ENCODE measurements at regions not wholly inside any gene's neighbourhood (a gene's known extent, or its start where the extent isn't known, plus 50 kb on each side); places are given as distances from the start of the nearest gene placed in this dataset.

DNA sequence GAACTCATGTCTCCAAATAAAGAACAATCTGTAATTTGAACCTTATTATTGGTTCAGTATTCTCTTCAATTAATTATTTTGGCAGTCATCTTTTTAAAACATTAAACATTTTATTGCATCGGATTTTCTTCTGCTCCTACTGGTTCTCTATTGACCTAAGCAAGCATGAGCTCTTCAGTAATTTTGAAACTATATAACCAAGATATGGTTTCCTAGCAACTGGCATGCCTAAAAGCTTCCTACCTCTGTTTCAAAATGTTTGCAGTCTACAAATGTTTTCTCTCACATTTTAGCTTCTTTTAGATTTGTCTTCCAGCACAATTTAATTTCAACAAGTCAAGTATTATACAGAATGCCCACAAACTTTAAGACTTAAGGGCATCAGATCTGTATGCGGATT is 371.3 kb downstream of the GPM6A start:
- DNase-seq (ENCODE audit: low spot score) = no peak

DNA sequence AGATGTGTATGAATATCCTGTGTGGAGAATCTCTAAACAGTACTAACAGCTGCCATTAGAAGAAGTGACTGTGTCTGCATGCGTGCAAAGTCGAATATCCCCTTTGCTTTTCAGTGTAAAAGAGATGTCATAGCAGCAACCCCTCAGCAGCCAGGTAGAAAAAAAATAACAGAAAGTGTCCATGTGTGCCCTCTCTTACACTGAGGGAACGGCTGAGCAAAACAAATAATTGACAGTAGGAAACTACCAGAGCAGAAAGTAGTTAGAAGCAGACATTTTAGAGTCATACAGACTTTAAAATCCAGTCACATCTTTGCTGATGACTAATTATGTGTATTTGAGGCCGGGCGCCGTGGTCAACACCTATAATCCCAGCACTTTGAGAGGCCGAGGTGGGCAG is 370.8 kb downstream of the GPM6A start:
- no peak for DNase-seq (ENCODE audit: low spot score)

DNA sequence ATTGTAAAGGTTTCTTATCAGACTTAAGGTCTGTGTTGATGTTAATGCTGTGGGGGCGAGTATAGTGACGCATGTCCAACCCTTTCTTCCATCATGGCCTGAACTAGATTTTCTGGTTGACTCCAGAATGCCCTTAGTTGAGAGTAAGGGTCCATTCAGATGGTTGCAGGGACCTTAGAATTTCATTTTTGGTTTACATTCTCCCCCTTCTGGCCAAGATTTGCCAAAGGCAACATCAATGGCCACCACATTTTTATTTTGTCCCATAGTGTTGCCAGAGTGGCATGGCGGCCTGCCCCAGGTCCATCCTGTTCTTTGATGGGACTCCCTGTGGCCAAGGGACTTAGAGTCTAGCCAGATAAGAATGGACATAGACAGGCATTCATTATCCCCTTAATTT is 368.5 kb downstream of the GPM6A start:
- DNase-seq (ENCODE audit: low spot score) = no peak

DNA sequence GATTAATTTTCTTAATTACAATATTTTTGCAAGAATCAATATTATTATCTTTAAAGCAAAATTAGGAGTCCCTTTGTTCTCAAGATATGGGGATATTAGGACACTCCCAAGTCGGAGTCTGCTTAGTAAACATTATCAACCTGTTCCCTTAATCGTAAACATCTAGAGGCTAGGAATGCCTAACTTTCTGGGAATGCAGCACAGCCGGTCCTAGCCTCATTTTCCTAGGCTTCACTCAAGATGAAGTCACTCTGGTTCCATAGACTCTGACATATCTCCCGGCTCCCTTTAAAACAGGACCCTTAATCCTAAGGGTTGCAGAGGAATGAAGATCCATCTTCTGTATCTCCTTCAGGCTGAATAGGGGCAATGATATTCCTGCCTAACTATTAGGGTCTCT is 367.6 kb downstream of the GPM6A start:
- DNase-seq (ENCODE audit: low spot score) = no peak

DNA sequence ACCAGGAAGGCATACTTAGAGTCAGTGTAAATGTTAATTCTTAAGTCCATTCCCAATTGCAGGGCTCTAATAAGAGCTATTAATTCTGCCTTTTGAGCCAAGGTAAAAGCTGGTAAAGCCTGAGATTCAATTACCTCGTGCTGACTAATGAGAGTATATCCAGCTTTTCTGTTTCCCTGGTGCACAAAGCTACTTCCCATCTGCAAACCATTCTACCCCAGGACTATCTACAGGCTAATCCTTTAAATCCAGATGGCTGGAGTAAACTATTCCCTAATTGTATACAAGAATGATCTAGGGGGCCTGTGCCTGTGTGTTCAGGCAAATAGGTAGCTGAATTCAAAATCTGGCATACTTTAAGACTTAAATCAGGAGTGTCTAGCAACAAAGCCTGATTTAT is 365.0 kb downstream of the GPM6A start:
- DNase-seq (ENCODE audit: low spot score) = no peak

DNA sequence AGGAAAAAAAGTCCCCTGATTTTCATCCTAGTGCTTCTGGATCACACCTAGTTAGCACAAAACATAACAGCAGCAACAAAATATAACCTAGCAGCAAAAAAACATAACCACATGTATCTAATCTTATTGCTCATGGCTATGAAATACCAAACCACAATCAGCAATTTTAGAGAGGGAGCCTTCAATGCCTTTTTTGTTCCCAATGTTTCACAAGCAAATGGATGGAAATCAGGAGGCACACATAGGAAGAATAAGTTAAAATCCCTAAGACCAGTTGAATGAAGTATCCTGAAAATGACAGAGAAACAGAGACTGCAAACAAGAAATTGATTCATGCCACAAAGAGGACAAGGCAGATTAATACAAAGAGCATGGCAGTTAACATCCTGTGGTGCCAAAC is 361.6 kb downstream of the GPM6A start:
- DNase-seq (ENCODE audit: low spot score) = no peak

DNA sequence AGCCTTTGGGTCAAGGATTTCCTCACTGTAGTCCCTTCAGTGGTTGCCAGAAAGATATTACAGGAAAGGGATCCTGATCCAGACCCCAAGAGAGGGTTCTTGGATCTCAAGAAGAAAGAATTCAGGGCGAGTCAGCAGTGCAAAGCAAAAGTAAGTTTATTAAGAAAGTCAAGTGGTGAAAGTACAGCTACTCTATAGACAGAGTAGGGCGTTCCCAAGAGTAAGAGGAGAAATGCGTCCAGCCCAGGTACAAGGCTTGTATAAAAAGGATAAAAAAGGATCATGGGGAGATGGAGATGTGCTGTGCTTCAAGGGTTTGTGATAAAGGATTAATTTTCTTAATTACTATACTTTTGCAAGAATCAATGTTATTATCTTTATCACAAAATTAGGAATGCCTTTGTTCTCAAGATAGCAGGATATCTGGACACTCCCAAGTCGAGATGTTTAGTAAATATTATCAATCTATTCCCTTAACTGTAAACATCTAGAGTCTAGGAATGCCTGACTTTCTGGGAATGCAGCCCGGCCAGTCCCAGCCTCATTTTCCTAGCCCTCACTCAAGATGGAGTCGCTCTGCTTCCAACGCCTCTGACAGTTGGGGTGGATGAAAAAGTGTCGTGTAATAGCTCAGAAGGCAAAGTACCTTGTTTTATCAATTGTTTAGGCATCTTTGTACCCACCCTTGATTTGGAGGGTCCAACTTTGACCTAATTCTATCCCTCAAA is 360.7 kb downstream of the GPM6A start:
- no peak for DNase-seq (ENCODE audit: low spot score)

DNA sequence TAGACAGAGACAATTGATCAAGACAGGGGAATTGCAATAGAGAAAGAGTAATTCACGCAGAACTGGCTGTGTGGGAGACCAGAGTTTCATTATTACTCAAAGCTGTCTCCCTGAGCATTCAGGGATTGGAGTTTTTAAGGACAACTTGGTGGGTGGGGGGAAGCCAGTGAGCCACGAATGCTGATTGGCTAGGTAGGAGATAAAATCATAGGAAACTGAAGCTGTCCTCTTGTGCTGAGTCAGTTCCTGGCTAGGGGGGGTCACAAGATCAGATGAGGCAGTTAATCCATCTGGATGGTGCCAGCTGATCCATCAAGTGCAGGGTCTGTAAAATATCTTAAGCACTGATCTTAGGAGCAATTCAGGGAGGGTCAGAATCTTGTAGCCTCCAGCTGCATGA is 358.6 kb downstream of the GPM6A start:
- DNase-seq (ENCODE audit: low spot score) = no peak

DNA sequence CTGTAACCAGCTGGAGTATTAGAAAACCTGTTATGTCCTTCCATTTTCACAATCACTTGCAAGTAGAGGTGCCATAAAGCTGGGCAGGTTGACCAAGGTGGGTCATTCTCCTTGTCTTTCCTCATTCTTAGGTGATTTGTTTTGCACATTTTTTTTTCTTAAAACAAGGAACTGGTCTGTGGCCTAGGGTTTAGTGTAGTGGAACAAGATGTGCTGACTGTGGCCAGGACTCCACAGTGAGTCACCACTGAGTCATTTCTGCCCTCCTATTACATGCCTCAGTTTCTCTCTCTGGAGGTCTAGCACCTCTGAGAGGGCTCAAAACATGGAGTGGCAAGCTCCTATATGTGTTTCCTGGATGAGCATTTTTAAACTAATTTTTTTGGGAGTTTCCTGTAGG is 355.9 kb downstream of the GPM6A start:
- no peak for DNase-seq (ENCODE audit: low spot score)

DNA sequence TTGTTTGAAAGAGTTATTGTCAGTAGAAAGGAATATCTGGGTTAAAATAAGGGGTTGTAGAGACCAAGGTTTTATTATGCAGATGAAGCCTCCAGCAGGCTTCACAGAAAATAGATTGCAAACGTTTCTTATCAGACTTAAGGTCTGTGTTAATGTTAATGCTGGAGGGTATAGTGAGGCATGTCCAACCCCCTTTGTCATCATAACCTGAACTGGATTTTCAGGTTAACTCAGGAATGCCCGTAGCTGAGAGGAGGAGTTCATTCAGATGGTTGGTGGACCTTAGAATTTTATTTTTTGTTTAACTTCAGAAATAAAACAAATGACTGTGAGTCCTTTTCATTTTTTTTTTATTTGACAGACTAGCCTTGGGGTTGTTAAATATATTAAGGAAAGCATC is 354.1 kb downstream of the GPM6A start:
- DNase-seq (ENCODE audit: low spot score) = no peak

DNA sequence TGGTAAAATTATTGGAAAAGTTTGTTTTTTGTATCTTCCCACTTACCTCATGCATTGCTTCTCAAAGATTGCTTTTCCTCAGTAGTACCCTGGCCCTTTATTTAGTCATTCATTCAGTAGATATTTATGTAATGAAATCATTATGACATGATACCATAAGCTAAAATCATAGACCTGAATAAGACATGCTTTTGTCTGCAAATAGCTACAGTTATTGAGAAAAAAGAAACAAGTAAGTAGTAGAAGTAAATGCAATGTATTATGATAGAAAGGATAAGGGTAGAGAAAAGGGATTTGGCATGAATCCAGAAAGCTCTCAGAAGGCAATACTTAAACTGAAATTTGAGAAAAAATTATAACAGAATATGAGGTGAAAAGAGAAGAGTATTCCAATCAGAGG is 352.5 kb downstream of the GPM6A start:
- no peak for DNase-seq (ENCODE audit: low spot score)

DNA sequence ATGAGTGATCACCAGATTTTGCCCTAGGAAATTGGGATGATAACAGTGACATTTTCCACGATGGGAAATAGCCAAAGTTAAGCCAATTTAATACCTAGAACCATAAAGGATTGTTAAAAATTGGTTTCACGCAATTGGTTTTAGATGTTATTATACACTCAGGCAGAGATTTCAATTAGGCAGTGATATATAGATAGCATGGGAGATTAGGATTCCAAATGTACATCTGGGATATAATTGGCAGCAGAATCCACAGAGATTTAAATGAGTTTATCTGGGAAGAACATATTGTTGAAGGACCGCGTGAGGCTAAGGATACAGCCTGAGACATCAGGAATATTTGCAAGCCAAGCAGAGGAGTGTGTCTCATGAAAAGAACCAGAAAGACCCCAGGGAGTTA is 351.6 kb downstream of the GPM6A start:
- DNase-seq (ENCODE audit: low spot score) = no peak

DNA sequence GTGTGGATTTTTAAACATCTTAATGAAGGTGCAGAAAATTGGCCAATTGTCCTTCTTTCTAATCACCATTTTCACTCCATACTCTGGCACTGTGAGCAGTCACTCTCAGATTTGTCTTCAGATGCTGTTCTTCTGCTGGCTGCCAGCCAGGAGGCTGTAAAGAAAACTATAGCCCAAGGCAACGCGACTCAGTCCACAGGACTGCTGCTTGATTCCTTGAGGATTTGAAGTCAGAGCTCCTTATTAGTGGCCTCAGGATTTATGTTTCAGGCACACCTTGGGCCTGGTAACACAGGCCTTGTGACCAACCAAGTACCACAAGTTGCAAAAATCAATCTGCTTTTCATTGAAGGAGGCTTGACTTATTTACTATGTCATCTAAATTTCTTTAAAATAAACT is 342.6 kb downstream of the GPM6A start:
- DNase-seq (ENCODE audit: low spot score) = no peak

DNA sequence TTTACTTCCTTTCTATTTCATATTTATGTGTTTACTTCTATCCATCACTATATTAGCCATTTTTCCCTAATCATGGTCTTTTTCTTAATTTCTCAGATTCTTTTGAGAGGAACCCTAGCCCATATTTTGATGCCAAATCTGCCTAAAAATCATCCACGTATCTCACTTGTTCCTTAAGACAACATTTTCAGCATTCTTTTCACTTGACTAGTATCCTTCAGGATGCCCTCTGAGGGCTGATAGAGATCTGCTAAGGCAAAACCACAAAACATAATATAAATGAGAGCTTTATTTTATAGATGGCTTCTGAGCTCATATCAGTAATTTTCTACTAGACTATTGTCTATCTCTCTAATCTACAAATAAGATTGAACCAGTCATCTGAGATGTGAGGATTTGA is 341.9 kb downstream of the GPM6A start:
- no peak for DNase-seq (ENCODE audit: low spot score)

DNA sequence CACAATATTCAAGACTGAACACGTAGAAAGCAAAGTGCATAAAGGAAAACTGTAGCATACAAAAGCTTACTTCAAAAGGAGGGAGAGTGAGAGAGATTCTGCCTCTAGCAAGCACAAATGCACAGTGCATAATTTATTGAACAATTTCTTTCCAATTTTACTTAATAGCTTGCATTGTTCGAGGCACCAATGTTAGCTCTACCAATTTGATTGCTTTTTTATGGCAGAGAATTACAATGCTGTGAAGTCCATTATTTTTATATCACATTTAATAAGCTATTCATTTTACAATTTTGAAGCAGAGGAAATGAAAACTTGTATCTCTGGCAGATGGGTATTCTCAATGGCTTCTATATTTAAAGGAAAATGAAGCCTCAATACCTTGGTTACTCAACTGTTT is 331.7 kb downstream of the GPM6A start:
- no peak for DNase-seq (ENCODE audit: low spot score)

DNA sequence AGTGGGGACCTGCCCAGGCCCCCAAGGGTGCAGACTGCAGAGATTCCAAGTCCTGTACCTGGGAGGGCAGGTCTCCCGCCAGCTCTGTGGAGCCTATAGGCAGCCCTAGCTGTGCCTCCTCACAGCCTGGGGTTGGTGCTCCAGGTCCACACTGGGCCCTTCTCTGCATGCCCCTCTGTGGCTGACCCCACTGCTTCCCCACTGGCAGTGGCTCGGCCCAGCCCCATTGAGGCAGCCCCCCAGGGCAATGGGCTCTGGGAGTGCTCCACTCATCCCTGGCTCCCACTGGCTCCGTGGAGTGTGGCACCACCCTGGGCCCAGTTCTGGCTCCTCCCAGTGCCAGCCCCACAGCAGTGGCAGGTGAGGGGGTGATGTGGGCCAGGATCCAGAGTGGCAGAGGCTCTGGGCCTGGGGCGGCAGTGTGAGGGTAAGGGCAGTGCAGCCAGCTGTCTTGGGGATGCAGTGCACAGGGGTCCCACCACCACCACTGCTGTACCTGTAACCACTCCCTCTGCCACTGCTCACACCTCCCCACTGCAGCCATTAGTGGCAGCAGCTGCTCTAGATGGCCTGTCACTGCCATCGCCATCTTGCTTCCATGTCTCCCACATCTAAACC is 312.2 kb downstream of the GPM6A start:
- no peak for DNase-seq (ENCODE audit: low spot score)

DNA sequence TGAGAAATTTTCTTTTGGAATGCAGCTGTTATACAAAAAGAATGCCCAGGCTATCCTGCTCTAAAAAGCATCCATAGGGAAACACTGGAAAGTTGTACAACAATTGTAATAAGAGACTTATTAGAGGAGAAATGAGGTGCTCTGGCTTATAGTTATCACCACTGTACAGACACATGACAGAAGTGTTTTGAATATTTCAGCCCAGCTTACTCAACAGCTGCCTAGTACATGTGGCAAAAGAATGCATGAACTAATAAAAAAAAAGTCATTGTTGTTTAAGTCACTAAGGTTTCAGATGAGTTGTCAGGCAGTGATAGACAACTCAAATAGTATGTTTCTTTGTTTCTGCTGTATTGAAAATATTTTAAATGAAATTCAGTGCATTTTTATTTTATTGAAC is 307.7 kb downstream of the GPM6A start:
- no peak for DNase-seq (ENCODE audit: low spot score)

DNA sequence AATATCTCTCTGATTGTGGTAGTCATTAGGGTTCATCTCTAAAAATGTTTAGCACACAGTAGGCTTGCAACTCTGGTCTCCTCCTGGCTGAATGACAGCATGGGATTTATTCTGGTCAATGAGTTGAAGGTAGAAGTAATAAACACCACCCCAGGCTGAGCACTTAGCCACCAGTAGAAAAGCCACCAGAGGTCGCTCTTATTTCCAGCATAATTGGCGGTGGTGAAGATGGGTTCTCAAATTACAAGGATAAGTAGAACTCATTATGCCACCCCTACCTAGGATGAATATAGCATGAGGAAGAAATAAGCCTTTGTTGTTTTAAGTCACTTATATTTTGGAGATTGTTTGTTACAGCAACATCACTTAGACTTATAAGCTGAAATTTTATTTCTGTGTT is 302.7 kb downstream of the GPM6A start:
- DNase-seq (ENCODE audit: low spot score) = peak; percentile 4

DNA sequence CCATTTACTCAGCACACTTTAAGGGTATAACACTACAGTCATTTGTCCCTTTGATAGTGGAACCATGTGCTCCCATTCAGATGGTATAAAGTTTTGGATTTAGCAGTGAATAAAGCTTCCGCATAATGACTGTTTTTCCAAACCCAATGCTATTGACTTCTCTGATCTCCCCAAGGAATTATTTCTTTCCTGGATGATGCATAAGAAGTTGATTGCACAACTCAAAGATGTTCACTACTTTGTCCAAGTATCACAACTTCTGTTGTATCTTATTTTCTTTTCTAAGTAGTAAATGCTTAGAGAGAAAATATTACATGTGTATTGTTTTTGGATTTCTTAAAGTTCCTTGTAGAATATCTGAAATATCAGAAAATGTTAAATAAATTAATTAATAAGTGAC is 300.2 kb downstream of the GPM6A start:
- DNase-seq (ENCODE audit: low spot score) = no peak

DNA sequence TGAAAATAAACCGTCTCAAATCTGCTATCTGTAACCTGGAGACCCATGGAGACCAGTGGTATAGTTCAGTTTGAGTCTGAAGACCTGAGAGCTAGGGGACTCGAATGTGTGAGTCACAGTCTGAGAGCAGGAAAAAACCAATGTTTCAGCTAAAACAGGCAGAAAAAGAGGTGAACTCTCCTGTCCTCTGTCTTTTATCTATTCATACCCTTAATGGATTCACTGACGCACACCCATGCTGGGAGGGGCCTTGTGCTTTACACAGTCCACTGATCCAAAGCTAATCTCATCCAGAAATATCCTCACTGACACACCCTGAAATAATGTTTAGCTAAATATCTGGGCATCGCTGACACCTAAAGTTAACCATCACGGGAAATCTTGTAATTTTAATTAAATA is 297.9 kb downstream of the GPM6A start:
- DNase-seq (ENCODE audit: low spot score) = no peak

DNA sequence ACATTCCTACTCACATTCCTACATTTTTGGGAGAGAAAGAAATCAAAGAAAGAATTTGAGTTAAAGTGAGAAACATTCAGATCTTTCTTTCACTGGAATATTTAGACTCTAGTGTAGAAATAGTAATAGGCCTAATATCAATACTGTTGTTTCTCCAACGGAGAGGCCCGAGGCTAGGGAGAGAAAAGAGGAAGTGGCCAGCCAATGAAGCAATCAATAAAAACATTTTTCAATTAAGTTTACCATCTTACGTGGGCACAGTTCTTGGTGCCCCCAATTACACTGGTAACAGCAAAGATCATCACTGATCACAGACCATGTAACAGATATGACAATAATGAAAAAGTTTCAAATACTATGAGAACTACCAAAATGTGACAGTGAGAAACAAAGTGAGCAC is 281.4 kb downstream of the GPM6A start:
- DNase-seq (ENCODE audit: low spot score) = no peak

DNA sequence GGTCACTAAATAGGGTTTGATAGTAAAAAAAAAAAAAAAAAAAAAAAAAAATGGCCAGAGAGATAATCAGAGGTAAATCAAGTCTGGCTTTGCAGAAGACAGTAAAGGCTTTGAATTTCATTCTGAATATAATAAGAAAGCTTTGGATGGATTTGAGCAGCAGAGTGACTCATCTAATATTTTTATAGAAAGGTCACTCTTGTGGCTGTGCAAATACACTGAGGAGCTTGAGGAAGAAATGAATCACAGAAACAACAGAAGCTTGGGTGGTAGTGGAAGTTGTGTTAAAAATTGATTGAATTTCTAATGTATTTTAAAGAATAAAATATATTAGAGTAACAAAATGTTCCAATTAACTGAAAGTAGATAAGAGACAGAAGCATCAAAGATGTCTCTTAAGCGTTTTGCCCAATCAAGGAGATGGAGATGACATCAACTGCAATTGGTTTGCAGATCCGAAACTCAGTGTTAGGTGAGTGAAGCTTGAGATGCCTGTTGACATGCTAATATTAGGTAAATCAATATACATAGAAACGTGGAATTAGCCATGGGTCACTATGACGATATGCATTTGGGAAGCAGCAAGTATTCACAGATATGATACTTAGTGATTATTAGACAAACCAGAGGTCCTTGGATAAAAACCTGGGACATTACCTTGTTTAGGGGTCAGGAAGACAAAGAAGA is 280.5 kb downstream of the GPM6A start:
- no peak for DNase-seq (ENCODE audit: low spot score)

DNA sequence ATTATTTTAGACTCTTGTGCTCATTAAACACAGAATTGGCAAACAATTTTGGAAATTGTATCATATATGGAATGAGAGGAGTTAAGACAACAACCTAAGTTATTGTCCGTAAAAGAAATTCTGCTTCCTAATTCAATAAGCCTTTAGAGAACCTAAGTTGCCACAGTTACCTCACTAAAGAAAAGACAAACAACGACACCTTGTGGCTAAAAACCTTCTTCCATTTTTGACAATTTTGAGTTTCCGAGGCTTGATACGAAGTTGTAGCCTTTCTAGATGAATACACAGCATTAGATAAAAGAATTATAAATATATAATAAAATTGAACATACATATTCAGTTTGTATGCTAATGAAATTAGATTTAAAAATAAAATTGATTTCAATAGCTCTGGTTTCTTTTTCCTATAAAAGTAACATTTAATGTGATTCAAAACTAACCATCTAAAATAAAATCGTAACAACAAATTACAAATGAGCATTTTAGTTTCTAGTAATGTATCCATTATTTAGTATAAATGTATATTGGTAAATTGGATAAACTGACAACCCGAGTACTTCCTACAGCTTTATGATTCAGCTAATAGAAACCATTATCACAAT is 275.1 kb downstream of the GPM6A start:
- DNase-seq (ENCODE audit: low spot score) = peak; percentile 57
